ENCODE measurements at regions not wholly inside any gene's neighbourhood (a gene's known extent, or its start where the extent isn't known, plus 50 kb on each side); places are given as distances from the start of the nearest gene placed in this dataset.

DNA sequence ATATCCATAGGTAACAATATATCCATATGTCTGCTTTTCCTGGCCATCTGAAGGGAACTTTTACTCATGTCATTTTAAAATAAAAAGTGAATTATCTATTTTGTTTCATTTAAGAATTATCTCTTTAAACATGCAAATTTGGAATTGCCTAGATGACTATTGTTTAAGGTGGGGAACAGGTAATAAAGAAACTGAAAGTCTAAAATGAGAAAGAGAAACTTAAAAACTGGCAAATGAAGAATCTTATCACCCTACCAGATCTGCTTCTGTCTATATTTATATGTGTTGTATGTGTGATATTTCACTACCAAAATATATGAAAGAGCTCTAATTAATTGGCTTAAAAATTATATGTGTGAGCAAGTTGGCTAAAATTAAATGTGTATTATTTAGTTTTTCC lies 243.2 kb upstream of the KCNH7 start:
- H3K9me3 Mint-ChIP-seq (ENCODE audit: low read depth, unreplicated experiment), result no peaks in the 10 kb centered on the region
- H3K27me3 Mint-ChIP-seq (ENCODE audit: unreplicated experiment), result no peaks in the 10 kb centered on the region
- peaks cover 20% of the 10 kb centered on the region for H3K4me1 Mint-ChIP-seq (ENCODE audit: low read depth, unreplicated experiment)
- intact Hi-C loops (cut with micrococcal nuclease; ENCODE audit: unreplicated experiment), result no loop called here
- BruUV-seq (replicated peaks), result no TSS peak
- CTCF ChIA-PET, result no interaction called here
- H3K27ac Mint-ChIP-seq (ENCODE audit: unreplicated experiment), result no peak overlapping the region
- TF ChIP-seq, protein P1, sequence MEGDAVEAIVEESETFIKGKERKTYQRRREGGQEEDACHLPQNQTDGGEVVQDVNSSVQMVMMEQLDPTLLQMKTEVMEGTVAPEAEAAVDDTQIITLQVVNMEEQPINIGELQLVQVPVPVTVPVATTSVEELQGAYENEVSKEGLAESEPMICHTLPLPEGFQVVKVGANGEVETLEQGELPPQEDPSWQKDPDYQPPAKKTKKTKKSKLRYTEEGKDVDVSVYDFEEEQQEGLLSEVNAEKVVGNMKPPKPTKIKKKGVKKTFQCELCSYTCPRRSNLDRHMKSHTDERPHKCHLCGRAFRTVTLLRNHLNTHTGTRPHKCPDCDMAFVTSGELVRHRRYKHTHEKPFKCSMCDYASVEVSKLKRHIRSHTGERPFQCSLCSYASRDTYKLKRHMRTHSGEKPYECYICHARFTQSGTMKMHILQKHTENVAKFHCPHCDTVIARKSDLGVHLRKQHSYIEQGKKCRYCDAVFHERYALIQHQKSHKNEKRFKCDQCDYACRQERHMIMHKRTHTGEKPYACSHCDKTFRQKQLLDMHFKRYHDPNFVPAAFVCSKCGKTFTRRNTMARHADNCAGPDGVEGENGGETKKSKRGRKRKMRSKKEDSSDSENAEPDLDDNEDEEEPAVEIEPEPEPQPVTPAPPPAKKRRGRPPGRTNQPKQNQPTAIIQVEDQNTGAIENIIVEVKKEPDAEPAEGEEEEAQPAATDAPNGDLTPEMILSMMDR (IDR thresholded peaks at IDR 0.05; ENCODE audit: unreplicated experiment), result no peak
- DNase-seq, result no peak
- no peak overlapping the region for H3K4me3 Mint-ChIP-seq (ENCODE audit: low read depth, unreplicated experiment)
- no peaks in the 10 kb centered on the region for H3K36me3 Mint-ChIP-seq (ENCODE audit: insufficient read depth, unreplicated experiment)

DNA sequence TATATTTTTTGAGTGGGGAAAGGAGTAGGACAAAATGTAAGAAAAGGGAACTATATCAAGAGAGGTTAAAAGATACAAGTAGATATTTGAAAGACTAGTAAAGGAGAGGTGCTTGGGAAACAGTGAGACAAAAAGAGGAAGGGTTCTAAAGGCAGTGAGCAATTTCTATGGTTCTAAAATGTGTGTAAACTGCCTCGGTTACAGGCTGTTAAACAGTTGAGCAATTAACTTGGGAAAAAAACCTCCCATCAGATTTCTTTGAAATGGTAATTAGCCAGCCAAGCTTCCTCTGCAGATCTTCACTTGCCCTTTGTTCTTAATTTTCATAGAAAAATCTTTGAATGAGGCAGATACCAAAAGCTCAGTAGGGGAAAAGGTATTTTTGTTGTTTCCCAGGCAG lies 238.7 kb upstream of the KCNH7 start:
- no peak overlapping the region for H3K4me3 Mint-ChIP-seq (ENCODE audit: low read depth, unreplicated experiment)
- no TSS peak for BruUV-seq (replicated peaks)
- intact Hi-C loops (cut with micrococcal nuclease; ENCODE audit: unreplicated experiment), result no loop called here
- H3K36me3 Mint-ChIP-seq (ENCODE audit: insufficient read depth, unreplicated experiment), result no peaks in the 10 kb centered on the region
- CTCF ChIA-PET, result no interaction called here
- H3K9me3 Mint-ChIP-seq (ENCODE audit: low read depth, unreplicated experiment), result no peaks in the 10 kb centered on the region
- DNase-seq, result no peak
- TF ChIP-seq, protein P1 (IDR thresholded peaks at IDR 0.05; ENCODE audit: unreplicated experiment), result no peak
- H3K27ac Mint-ChIP-seq (ENCODE audit: unreplicated experiment), result no peak overlapping the region
- H3K4me1 Mint-ChIP-seq (ENCODE audit: low read depth, unreplicated experiment), result no peaks in the 10 kb centered on the region
- H3K27me3 Mint-ChIP-seq (ENCODE audit: unreplicated experiment), result no peaks in the 10 kb centered on the region

DNA sequence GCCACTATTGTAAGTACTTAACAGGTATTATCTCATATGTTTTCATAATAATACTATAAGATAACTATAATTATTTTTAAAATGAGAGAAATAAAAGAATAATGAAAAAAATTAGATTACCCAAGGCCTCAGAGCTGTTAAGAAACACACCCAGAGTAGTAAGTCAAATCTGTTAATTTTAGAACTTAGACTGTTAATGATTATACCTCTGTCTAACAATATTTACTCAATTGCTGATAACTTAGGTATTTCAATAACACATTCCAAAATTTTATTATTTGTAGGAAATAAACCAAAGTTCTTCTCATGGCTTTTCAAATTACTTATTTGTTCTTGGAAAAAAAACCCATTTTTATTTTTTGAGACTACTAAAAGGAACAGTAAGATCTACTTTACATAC lies 227.5 kb upstream of the KCNH7 start:
- Mint-ChIP-seq H3K9me3 (ENCODE audit: low read depth, unreplicated experiment) (peaks cover 3% of the 10 kb centered on the region), H3K4me3 (ENCODE audit: low read depth, unreplicated experiment) (no peak overlapping the region), H3K36me3 (ENCODE audit: insufficient read depth, unreplicated experiment) (no peaks in the 10 kb centered on the region), H3K4me1 (ENCODE audit: low read depth, unreplicated experiment) (no peaks in the 10 kb centered on the region), H3K27ac (ENCODE audit: unreplicated experiment) (no peak overlapping the region), H3K27me3 (ENCODE audit: unreplicated experiment) (no peaks in the 10 kb centered on the region)
- DNase-seq, result no peak
- intact Hi-C loops (cut with micrococcal nuclease; ENCODE audit: unreplicated experiment), result no loop called here
- TF ChIP-seq, protein P1 (IDR thresholded peaks at IDR 0.05; ENCODE audit: unreplicated experiment), result no peak
- CTCF ChIA-PET, result no interaction called here
- BruUV-seq (replicated peaks), result no TSS peak

DNA sequence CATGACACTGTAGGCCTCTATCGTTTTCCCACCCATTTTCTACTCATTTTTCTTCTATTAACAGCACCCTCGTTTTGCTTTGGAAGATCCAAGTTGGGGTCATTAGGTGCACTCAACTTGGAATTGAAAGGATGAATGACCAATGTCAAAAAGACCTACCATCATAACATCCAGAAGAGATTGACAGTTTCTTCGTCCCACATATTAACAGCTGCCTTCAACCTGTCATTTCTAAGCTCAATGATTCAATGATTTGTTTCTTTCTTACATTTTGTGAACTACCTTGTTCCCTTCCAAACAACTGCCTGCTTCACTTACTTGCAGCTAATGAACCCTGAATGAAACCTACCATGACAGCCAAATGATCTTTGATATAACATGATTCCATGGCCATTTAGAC lies 224.0 kb upstream of the KCNH7 start:
- Mint-ChIP-seq H3K9me3 (ENCODE audit: low read depth, unreplicated experiment) (no peaks in the 10 kb centered on the region), H3K36me3 (ENCODE audit: insufficient read depth, unreplicated experiment) (no peaks in the 10 kb centered on the region), H3K27ac (ENCODE audit: unreplicated experiment) (no peak overlapping the region), H3K27me3 (ENCODE audit: unreplicated experiment) (no peaks in the 10 kb centered on the region), H3K4me1 (ENCODE audit: low read depth, unreplicated experiment) (no peaks in the 10 kb centered on the region), H3K4me3 (ENCODE audit: low read depth, unreplicated experiment) (no peak overlapping the region)
- no peak for DNase-seq
- TF ChIP-seq, protein P1 (IDR thresholded peaks at IDR 0.05; ENCODE audit: unreplicated experiment), result no peak
- CTCF ChIA-PET, result no interaction called here
- BruUV-seq (replicated peaks), result no TSS peak
- intact Hi-C loops (cut with micrococcal nuclease; ENCODE audit: unreplicated experiment), result no loop called here

DNA sequence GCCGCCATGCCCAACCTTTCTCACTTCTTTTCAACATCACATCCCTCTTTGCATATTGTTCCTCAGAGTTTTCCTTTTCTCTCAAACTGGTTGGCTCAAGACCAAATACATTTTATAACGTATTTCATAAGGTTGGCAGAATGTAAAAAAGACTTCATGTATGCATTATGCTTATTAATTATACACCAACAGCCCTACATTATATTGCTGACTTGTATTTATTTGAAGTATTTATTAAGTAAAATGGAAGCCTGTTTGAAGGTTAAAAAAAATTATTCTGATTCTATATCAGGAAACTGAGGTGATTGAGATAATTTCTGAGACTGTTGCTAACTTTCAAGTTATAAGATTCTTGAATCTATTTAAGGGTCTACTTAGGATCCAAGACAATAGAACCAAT lies 208.0 kb upstream of the KCNH7 start:
- CTCF ChIA-PET, result interaction anchor here (0.7 kb wide), 1 partner anchor 53 kb away, joined by 5 read pairs; no protein-coding TSS in a partner anchor
- Mint-ChIP-seq H3K4me3 (ENCODE audit: low read depth, unreplicated experiment) (no peak overlapping the region), H3K27me3 (ENCODE audit: unreplicated experiment) (no peaks in the 10 kb centered on the region), H3K4me1 (ENCODE audit: low read depth, unreplicated experiment) (peaks cover 13% of the 10 kb centered on the region), H3K9me3 (ENCODE audit: low read depth, unreplicated experiment) (no peaks in the 10 kb centered on the region), H3K36me3 (ENCODE audit: insufficient read depth, unreplicated experiment) (no peaks in the 10 kb centered on the region), H3K27ac (ENCODE audit: unreplicated experiment) (no peak overlapping the region)
- no peak for DNase-seq
- intact Hi-C loops (cut with micrococcal nuclease; ENCODE audit: unreplicated experiment), result no loop called here
- TF ChIP-seq, protein P1 (IDR thresholded peaks at IDR 0.05; ENCODE audit: unreplicated experiment), result no peak
- no TSS peak for BruUV-seq (replicated peaks)

All from Calu3 (cell line).